GM18505 (cell line): ENCODE measurements at regions not wholly inside any gene's neighbourhood (a gene's known extent, or its start where the extent isn't known, plus 50 kb on each side); places are given as distances from the start of the nearest gene placed in this dataset.

Experiments used
- ATAC-seq: cut with Tn5 transposase; IDR thresholded peaks from one replicate; pipeline ENCODE4 v1.9.1; 2021; ENCODE audit not compliant: unreplicated experiment
- POLR2A ChIP-seq: IDR thresholded peaks from 4 replicates; pipeline ENCODE4 v1.6.1; 2011; ENCODE audit warnings: borderline replicate concordance; ENCODE audit not compliant: insufficient read depth, insufficient read length; ENCODE audit errors: extremely low read depth

DNA sequence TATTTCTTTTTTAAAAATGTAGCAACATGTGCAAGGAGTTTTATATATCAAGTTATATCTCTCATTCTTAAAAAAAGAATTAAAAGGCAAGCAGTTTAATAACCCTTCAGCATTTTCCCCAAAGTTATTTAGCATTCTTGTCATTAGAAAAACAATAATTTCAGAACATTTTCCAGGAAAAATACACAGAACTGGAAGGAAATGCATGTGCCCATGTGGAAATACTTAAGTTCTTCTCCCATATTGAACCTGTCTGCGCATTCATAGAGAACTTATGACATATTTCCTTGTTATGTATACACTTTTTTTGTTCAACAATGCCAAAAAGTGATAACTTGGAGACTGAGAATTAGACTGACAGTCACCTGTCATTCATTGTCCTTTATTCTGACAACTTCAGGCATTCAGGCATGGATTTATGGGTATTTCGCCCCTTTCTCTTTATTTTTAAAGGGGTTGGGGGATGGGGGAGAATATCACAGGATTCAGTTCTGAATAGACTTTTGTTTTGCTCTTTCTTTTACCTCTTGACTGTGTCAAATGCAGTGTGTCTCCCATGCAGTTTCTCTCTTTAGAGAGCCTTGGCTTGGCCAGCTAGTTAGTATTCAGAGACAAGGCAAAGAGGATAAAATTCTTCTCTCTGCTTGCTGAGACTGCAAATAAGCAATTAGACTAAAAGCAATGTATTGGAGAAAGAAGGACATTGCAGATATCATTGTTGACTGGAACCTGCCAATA lies 701.0 kb downstream of the NR2F1-AS1 start:
- no peak for ATAC-seq
- TF ChIP-seq POLR2A = no peak

DNA sequence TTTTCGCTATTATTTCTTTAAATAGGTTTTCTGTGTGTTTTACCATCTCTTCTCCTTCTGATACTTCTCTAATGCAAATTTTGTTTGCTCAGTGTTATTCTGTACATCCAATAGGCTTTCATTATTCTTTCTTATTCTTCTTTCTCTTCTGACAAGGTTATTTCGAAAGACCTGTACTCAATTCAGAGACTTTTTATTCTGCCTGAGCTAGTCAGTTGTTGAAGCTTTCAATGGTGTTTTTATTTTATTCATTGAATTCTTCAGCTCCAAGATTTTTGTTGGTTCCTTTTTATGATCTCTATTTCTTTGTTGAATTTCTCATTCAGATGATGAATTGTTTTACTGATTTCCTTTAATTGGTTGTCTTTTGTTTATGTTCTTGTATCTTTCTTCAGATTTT lies 706.2 kb downstream of the NR2F1-AS1 start:
- ATAC-seq = no peak
- TF ChIP-seq POLR2A = no peak

DNA sequence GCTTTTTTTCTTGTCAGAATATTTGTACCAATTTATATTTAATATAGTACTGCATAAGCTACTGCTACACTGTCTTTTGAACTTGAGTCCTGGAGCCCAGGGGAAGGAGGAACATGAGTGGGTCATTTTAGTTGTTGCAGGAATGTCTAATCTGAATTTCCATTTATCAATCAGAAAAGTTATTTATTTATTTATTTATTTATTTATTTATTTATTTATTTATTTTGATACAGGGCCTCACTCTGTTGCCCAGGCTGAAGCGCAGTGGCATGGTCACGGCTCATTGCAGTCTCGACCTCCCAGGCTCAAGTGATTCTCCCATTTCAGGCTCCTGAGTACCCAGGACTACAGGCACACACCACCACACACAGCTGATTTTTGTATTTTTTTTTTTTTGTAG lies 712.6 kb downstream of the NR2F1-AS1 start:
- ATAC-seq = no peak
- no peak for TF ChIP-seq POLR2A

DNA sequence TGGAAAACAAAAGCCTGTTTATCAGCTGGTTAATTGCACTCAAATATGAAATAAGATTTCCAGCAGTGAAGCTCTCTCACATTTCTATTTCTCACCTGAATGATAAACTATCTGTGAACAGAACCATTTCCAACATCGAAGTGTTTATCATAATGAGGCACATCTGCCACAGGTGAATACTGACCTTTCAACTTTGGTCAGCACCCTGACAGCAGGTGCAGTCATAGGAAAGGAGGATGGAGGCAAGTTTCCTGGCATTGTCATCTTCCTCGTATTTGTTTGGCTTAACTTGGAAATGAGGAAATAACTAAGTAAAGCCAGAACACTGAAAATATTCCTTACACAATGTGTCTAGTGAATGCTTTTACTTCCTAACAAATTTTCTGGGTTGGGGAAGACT lies 716.4 kb downstream of the NR2F1-AS1 start:
- no peak for ATAC-seq
- no peak for TF ChIP-seq POLR2A

DNA sequence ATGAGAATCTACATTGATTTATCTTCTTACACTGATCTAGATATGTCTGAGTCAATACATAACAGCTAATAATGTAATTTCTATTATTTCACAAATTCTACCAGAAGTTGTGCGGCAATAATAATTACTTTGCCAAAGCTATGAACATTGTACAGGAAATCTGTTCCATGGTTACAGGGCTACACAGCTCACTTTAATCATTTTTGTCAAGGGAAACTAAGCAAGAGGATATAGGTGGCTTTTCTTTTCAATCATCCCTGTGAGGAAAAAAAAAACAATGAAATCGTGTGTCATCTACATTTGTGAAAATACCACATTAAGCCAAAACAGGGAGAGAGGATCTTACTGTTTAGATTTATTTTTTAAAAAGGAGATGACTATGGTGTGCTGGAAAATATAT lies 717.4 kb downstream of the NR2F1-AS1 start:
- no peak for TF ChIP-seq POLR2A
- ATAC-seq = no peak

DNA sequence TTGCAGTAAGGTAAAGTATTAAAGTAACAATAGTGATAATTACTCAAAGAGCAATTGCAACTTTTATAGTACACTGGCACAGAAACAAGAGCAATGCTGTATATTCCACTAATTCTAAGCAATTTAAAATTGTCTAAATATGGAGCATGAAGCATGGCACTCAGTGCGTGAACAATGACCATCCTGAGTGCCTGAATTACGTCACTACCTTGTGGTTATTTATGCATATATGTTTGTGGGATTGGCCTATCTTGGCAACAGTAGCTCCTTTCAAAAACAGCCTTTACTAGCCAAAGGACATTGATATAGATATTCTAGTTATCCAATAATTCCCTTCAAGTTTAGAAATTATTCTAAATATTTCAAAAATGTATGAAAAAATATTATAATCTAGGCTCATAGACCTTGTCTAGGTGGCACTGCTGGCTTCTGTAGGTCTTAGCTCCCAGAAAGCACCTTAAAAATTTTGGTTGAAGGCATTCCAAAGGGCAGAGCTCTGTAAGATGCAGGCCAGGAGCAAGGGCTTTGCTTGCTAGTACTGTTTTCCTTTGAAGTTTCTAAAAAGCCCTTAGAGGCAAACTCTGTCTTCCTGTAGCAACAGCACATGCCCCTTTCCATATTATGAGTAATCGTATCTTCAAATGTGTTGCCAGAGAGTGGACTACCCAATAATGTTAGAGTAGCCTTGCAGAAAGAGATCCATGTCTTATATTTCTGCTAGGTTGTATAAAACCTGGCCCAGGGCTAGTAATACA lies 719.3 kb downstream of the NR2F1-AS1 start:
- TF ChIP-seq POLR2A = no peak
- ATAC-seq = no peak

DNA sequence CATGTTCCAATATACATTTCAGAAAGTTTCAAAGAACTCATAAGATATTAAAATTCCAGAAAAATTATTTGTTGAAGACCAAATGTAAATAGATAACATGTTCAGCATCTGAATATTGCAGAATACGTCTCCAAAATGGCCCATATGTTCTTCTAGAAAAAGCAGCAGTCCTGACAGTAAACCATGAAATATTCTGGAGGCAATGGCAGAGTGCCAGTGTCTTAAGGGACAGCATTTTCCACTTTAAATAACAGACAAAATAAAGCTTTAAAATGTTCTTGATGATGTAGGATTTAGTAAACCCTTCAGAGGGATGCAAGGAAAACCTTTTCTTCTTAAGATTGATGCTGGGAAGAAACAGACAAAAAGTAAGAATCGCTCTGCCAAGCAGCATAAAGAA lies 721.0 kb downstream of the NR2F1-AS1 start:
- TF ChIP-seq POLR2A = no peak
- no peak for ATAC-seq

DNA sequence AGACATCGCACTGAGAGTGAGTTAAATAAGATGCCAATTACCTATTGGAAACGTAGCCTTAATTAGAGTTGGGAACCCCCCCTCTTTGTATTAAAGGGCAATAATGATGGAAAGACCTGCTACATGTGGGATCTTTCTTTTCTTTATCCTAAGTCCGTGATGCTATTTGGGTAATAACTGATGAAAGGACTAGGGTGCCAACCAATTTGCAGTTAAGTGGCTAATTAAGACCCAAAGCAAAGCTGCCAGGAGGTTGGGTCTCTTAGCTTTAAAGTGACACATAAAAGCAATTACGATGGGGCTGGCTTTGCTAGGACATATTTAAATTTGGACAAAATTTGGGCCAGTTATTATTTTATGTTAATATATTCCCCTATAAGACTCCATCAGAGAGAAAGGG lies 728.8 kb downstream of the NR2F1-AS1 start:
- TF ChIP-seq POLR2A = no peak
- ATAC-seq = no peak

GRCh38 chr5:92850886-92851285 lies 730.1 kb downstream of the NR2F1-AS1 start:
- TF ChIP-seq POLR2A = no peak
- no peak for ATAC-seq

GRCh38 chr5:92849756-92850155 lies 731.3 kb downstream of the NR2F1-AS1 start:
- no peak for ATAC-seq

GRCh38 chr5:92841604-92842155 lies 739.3 kb downstream of the NR2F1-AS1 start:
- ATAC-seq = no peak
- TF ChIP-seq POLR2A = no peak

More at GRCh38 chr5:92849756-92850155, 731.3 kb downstream of the NR2F1-AS1 start:
- no peak for TF ChIP-seq POLR2A

GRCh38 chr5:92838253-92838652 lies 742.8 kb downstream of the NR2F1-AS1 start:
- no peak for ATAC-seq
- TF ChIP-seq POLR2A = no peak

DNA sequence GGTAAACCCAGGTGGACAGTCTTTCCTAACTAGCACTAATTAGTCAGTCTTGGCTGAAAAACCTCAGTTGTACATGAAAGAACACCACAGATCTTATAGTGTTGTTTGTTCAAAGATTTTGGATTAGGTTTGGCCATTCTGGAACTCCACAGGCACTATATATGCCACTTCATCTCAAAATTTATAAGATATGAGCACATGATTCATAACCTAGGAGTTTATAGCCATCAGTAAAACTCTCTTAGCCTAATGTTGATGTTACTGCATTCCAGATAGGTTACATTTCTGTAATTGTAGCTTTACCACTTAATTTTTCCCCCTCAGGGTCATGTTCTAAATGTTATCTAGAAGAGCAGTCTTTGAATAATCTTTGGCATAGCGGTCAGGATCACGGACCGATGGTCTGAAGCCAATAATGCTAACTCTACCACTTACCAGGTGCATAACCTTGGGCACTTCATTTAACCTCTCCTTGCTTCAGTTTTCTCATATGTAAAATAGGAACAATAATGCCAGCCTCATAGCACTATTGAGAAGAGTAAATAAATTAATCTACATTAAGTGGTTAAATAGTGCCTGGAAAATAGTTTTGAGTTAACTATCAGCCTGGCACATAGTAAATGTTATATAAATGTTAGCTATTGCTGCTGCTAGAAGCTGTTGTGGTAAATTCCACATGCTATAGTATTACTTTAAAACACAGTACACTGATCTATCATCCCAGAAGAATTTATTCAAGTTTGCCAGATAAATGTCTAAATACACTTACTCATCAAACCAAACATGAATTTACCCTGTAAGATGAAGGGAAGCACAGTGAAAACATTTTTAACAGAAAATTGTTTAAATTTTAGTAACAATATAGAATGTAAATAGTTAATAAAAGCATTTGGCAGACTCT lies 743.9 kb downstream of the NR2F1-AS1 start:
- no peak for TF ChIP-seq POLR2A
- ATAC-seq = no peak
